Mesendoderm (in vitro differentiated cells): ENCODE measurements at regions not wholly inside any gene's neighbourhood (a gene's known extent, or its start where the extent isn't known, plus 50 kb on each side); places are given as distances from the start of the nearest gene placed in this dataset.

ENCODE experiments used
- DNase-seq: peaks from one replicate; pipeline ENCODE4 v3.0.0; 2013
- H2AK5ac ChIP-seq: 2 replicates; pipeline ENCODE4 v1.6.1; 2013; ENCODE audit warnings: low read length, inconsistent platforms
- H2BK120ac ChIP-seq: 2 replicates; pipeline ENCODE4 v1.6.1; 2013; ENCODE audit warnings: low read depth, mild to moderate bottlenecking, low read length, moderate library complexity, mixed read lengths
- H2BK15ac ChIP-seq: replicated peaks from 2 replicates; pipeline ENCODE4 v1.6.1; 2013; ENCODE audit warnings: low read depth, mild to moderate bottlenecking, moderate library complexity
- H2BK5ac ChIP-seq: 2 replicates; pipeline ENCODE4 v1.6.1; 2013; ENCODE audit warnings: low read length, inconsistent platforms
- H3K18ac ChIP-seq: 2 replicates; pipeline ENCODE4 v1.6.1; 2013; ENCODE audit warnings: mild to moderate bottlenecking, low read length, mixed read lengths
- H3K23ac ChIP-seq: one replicate; pipeline ENCODE4 v1.6.1; 2013; ENCODE audit warnings: low read length
- H3K27ac ChIP-seq: 2 replicates; pipeline ENCODE4 v1.5.1; 2013; ENCODE audit warnings: low read depth, mild to moderate bottlenecking, inconsistent platforms, low read length, moderate library complexity
- H3K27me3 ChIP-seq: 2 replicates; pipeline ENCODE4 v1.6.1; 2013; ENCODE audit warnings: low read length, control low read depth, mild to moderate bottlenecking, inconsistent platforms; ENCODE audit not compliant: insufficient read depth, poor library complexity
- H3K36me3 ChIP-seq: 2 replicates; pipeline ENCODE4 v1.6.1; 2013; ENCODE audit warnings: low read length, inconsistent platforms; ENCODE audit not compliant: control insufficient read depth, insufficient read depth
- H3K4ac ChIP-seq: one replicate; pipeline ENCODE4 v1.6.1; 2013; ENCODE audit warnings: low read depth, mild to moderate bottlenecking, low read length, moderate library complexity
- H3K4me1 ChIP-seq: 2 replicates; pipeline ENCODE4 v1.6.1; 2013; ENCODE audit warnings: low read depth, low read length, inconsistent platforms; ENCODE audit not compliant: control insufficient read depth
- H3K4me2 ChIP-seq: 2 replicates; pipeline ENCODE4 v1.6.1; 2013; ENCODE audit warnings: low read length
- H3K4me3 ChIP-seq: 2 replicates; pipeline ENCODE4 v1.5.1; 2013; ENCODE audit warnings: mild to moderate bottlenecking, low read length
- H3K56ac ChIP-seq: one replicate; pipeline ENCODE4 v1.6.1; 2013; ENCODE audit warnings: low read length
- H3K79me1 ChIP-seq: 2 replicates; pipeline ENCODE4 v1.6.1; 2013; ENCODE audit warnings: low read length, inconsistent platforms
- H3K79me2 ChIP-seq: 2 replicates; pipeline ENCODE4 v1.6.1; 2013; ENCODE audit warnings: mild to moderate bottlenecking, low read length; ENCODE audit not compliant: control insufficient read depth, insufficient read depth
- H3K9ac ChIP-seq: 2 replicates; pipeline ENCODE4 v1.6.1; 2013; ENCODE audit warnings: low read length, inconsistent platforms
- H4K5ac ChIP-seq: one replicate; pipeline ENCODE4 v1.6.1; 2013; ENCODE audit warnings: low read length
- H4K8ac ChIP-seq: one replicate; pipeline ENCODE4 v1.6.1; 2013; ENCODE audit warnings: low read depth, mild to moderate bottlenecking, control low read depth, low read length, moderate library complexity
- WGBS: extraction: QIAGEN DNeasy Blood & Tissue Kit; methylation state at CpG from one replicate; pipeline ENCODE4 v1.1.7; 2013; ENCODE audit warnings: low lambda C conversion rate, missing lambda C conversion rate; ENCODE audit not compliant: insufficient coverage; ENCODE audit errors: extremely low coverage; 5-methylcytosine and 5-hydroxymethylcytosine counted together

- no peak overlapping the region for H2BK15ac ChIP-seq
- no peak overlapping the region for H2AK5ac ChIP-seq
- H4K5ac ChIP-seq: no peak overlapping the region
- no peaks in the 10 kb centered on the region for H3K79me1 ChIP-seq
- no peak overlapping the region for H3K4me2 ChIP-seq
- no peak overlapping the region for H2BK5ac ChIP-seq
- no peaks in the 10 kb centered on the region for H3K27me3 ChIP-seq
- no peaks in the 10 kb centered on the region for H3K79me2 ChIP-seq
- H3K4me1 ChIP-seq: no peaks in the 10 kb centered on the region
- H2BK120ac ChIP-seq: no peak overlapping the region
- no CpG with 5 or more reads among the region's 2 CpGs for WGBS
- DNase-seq: no peak
- H4K8ac ChIP-seq: no peak overlapping the region
- no peak overlapping the region for H3K56ac ChIP-seq
- no peaks in the 10 kb centered on the region for H3K36me3 ChIP-seq
- H3K4me3 ChIP-seq: no peak overlapping the region
- H3K18ac ChIP-seq: no peak overlapping the region
- H3K4ac ChIP-seq: no peak overlapping the region
- H3K9ac ChIP-seq: no peak overlapping the region
- no peak overlapping the region for H3K27ac ChIP-seq
- H3K23ac ChIP-seq: no peak overlapping the region
Observed at GRCh38 chr13:24629320-24629719, 50.9 kb upstream of the ATP12A start.

GRCh38 chr13:24630121-24630520 lies 50.1 kb upstream of the ATP12A start:
- Histone ChIP-seq H2AK5ac (no peak overlapping the region), H2BK5ac (no peak overlapping the region), H3K27me3 (no peaks in the 10 kb centered on the region), H3K36me3 (no peaks in the 10 kb centered on the region), H3K79me1 (no peaks in the 10 kb centered on the region), H3K9ac (no peak overlapping the region), H2BK120ac (no peak overlapping the region), H3K4ac (no peak overlapping the region), H4K5ac (no peak overlapping the region), H3K18ac (no peak overlapping the region), H3K4me2 (no peak overlapping the region), H3K27ac (no peak overlapping the region), H3K4me3 (no peak overlapping the region), H2BK15ac (no peak overlapping the region), H3K56ac (no peak overlapping the region), H3K4me1 (no peaks in the 10 kb centered on the region), H3K23ac (no peak overlapping the region), H4K8ac (no peak overlapping the region), H3K79me2 (no peaks in the 10 kb centered on the region)
- no peak for DNase-seq
- no CpG with 5 or more reads among the region's 6 CpGs for WGBS
